ENCODE measurements at regions not wholly inside any gene's neighbourhood (a gene's known extent, or its start where the extent isn't known, plus 50 kb on each side); places are given as distances from the start of the nearest gene placed in this dataset.

DNA sequence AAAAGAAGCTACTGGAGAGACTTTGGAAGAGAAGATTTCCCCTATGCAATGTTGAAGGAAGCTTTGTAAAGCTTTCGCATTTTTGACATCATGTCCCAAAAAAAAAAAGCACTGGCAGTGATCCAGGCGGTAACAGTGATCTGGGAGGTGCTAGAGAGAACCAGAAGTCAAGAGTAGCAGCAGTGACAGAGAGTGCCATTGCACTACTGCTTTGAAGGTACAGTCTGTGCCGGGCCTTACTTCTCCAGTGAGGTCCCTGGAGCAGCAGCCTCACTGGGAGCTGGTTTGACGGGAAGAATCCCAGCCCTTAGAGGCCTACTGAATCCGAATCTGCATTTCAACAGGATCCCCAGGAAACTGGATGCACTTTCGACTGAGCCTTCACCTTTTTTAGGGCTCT lies 50.9 kb upstream of the ATL2 start:
- TF ChIP-seq POLR2AphosphoS5 (IDR thresholded peaks at IDR 0.05; ENCODE audit: low read depth) (no peak), SPI1 (IDR thresholded peaks at IDR 0.05; ENCODE audit: borderline replicate concordance, low read depth) (no peak), GABPA (IDR thresholded peaks at IDR 0.05; ENCODE audit: low read depth) (no peak)
- TF ChIP-seq, protein P1, sequence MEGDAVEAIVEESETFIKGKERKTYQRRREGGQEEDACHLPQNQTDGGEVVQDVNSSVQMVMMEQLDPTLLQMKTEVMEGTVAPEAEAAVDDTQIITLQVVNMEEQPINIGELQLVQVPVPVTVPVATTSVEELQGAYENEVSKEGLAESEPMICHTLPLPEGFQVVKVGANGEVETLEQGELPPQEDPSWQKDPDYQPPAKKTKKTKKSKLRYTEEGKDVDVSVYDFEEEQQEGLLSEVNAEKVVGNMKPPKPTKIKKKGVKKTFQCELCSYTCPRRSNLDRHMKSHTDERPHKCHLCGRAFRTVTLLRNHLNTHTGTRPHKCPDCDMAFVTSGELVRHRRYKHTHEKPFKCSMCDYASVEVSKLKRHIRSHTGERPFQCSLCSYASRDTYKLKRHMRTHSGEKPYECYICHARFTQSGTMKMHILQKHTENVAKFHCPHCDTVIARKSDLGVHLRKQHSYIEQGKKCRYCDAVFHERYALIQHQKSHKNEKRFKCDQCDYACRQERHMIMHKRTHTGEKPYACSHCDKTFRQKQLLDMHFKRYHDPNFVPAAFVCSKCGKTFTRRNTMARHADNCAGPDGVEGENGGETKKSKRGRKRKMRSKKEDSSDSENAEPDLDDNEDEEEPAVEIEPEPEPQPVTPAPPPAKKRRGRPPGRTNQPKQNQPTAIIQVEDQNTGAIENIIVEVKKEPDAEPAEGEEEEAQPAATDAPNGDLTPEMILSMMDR (IDR thresholded peaks at IDR 0.05; ENCODE audit: insufficient read depth, low read length) = no peak
- TF ChIP-seq, protein P2, sequence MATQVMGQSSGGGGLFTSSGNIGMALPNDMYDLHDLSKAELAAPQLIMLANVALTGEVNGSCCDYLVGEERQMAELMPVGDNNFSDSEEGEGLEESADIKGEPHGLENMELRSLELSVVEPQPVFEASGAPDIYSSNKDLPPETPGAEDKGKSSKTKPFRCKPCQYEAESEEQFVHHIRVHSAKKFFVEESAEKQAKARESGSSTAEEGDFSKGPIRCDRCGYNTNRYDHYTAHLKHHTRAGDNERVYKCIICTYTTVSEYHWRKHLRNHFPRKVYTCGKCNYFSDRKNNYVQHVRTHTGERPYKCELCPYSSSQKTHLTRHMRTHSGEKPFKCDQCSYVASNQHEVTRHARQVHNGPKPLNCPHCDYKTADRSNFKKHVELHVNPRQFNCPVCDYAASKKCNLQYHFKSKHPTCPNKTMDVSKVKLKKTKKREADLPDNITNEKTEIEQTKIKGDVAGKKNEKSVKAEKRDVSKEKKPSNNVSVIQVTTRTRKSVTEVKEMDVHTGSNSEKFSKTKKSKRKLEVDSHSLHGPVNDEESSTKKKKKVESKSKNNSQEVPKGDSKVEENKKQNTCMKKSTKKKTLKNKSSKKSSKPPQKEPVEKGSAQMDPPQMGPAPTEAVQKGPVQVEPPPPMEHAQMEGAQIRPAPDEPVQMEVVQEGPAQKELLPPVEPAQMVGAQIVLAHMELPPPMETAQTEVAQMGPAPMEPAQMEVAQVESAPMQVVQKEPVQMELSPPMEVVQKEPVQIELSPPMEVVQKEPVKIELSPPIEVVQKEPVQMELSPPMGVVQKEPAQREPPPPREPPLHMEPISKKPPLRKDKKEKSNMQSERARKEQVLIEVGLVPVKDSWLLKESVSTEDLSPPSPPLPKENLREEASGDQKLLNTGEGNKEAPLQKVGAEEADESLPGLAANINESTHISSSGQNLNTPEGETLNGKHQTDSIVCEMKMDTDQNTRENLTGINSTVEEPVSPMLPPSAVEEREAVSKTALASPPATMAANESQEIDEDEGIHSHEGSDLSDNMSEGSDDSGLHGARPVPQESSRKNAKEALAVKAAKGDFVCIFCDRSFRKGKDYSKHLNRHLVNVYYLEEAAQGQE (IDR thresholded peaks at IDR 0.05; ENCODE audit: insufficient replicate concordance, low read depth) = no peak
